ENCODE measurements at regions not wholly inside any gene's neighbourhood (a gene's known extent, or its start where the extent isn't known, plus 50 kb on each side); places are given as distances from the start of the nearest gene placed in this dataset.

DNA sequence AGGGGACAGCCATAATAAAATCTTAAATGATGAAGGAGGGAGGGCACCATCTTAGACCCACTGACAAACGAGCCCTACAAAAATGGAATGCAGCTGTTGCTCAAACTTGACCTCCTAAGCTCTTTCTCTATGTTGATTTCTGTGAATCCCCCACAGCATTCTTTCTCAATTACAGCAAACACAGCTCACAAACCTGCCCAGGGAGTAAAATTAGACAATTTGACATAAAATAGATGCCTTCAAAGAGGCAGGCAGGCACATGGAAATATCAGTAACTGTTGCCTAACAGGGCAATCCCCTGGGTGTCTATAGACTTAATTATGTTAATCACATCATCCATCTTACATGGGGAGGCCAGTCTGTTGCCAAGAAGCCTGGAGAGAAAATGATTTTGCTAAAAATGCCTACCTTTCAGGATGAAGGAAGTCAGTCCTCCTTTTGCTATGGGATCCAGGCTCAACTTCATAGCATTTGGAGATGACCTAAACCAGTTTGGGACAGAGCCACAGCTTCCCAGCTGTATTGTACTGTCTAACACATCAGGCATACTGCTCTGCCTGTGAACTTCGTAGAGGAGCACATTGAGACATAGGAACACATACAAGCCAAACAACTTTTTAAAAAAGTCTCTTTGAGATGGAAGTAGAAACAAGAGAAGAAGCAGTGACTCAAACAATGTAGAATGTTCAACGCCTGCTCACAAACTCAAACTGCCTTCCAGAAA is 1177.4 kb downstream of the SORCS1 start:
- 52 to 65% (median 63%) methylated on average over 3 of the region's 3 CpGs for WGBS, 5 donors
- H3K4me3 ChIP-seq, result no peak overlapping the region

GRCh38 chr10:105986486-105986885 is 1178.0 kb downstream of the SORCS1 start:
- no peaks in the 10 kb centered on the region for H3K9me3 ChIP-seq
- H3K4me3 ChIP-seq, result no peak overlapping the region
- no peaks in the 10 kb centered on the region for H3K27me3 ChIP-seq
- TF ChIP-seq POLR2AphosphoS5 (IDR thresholded peaks at IDR 0.05), result no peak
- no peak for TF ChIP-seq POLR2A (IDR thresholded peaks at IDR 0.05)
- no peak for TF ChIP-seq EP300 (IDR thresholded peaks at IDR 0.05)
- TF ChIP-seq, protein P1, sequence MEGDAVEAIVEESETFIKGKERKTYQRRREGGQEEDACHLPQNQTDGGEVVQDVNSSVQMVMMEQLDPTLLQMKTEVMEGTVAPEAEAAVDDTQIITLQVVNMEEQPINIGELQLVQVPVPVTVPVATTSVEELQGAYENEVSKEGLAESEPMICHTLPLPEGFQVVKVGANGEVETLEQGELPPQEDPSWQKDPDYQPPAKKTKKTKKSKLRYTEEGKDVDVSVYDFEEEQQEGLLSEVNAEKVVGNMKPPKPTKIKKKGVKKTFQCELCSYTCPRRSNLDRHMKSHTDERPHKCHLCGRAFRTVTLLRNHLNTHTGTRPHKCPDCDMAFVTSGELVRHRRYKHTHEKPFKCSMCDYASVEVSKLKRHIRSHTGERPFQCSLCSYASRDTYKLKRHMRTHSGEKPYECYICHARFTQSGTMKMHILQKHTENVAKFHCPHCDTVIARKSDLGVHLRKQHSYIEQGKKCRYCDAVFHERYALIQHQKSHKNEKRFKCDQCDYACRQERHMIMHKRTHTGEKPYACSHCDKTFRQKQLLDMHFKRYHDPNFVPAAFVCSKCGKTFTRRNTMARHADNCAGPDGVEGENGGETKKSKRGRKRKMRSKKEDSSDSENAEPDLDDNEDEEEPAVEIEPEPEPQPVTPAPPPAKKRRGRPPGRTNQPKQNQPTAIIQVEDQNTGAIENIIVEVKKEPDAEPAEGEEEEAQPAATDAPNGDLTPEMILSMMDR (IDR thresholded peaks at IDR 0.05), result no peak
- 65 to 75% (median 67%) methylated on average over 2 of the region's 2 CpGs for WGBS, 5 donors
- no peak overlapping the region for H3K27ac ChIP-seq
- intact Hi-C loops (cut with DNase I; ENCODE audit: low total_unique reads), result no loop called here
- H3K36me3 ChIP-seq, result no peaks in the 10 kb centered on the region
- no peak for DNase-seq
- H3K4me1 ChIP-seq, result peaks cover 0 to 4% (median 0%) of the 10 kb centered on the region in 4 donors

More for the DNA sequence above, 1177.4 kb downstream of the SORCS1 start:
- H3K27me3 ChIP-seq, result no peaks in the 10 kb centered on the region
- intact Hi-C loops (cut with DNase I; ENCODE audit: low total_unique reads), result no loop called here
- TF ChIP-seq POLR2A (IDR thresholded peaks at IDR 0.05) (no peak), POLR2AphosphoS5 (IDR thresholded peaks at IDR 0.05) (no peak)
- peak in 1 of 2 donors; percentile 74 for DNase-seq
- H3K9me3 ChIP-seq, result no peaks in the 10 kb centered on the region
- no peaks in the 10 kb centered on the region for H3K36me3 ChIP-seq
- H3K4me1 ChIP-seq, result peaks cover 0 to 4% (median 0%) of the 10 kb centered on the region in 4 donors
- no peak overlapping the region for H3K27ac ChIP-seq

DNA sequence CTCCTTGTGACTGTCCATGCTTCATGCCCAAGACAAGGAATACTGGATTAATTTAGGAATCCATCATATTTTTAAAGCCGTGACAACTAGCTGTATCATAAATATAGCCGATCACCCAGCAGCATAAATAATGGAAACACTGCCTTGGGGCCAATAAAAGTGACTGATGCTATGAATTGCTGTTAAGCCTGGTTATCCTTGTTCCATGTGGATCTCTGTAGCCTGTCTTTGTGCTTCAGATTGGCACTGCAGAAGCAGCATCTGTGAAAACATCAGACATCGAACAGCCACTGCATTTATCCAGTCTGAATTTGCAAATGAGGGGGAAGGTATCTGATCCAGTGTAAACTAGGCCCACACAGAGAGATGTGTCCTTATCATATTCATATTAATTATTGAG is 1181.8 kb downstream of the SORCS1 start:
- TF ChIP-seq, protein P1 (IDR thresholded peaks at IDR 0.05), result no peak
- TF ChIP-seq POLR2A (IDR thresholded peaks at IDR 0.05) (no peak), POLR2AphosphoS5 (IDR thresholded peaks at IDR 0.05) (no peak), EP300 (IDR thresholded peaks at IDR 0.05) (no peak)

DNA sequence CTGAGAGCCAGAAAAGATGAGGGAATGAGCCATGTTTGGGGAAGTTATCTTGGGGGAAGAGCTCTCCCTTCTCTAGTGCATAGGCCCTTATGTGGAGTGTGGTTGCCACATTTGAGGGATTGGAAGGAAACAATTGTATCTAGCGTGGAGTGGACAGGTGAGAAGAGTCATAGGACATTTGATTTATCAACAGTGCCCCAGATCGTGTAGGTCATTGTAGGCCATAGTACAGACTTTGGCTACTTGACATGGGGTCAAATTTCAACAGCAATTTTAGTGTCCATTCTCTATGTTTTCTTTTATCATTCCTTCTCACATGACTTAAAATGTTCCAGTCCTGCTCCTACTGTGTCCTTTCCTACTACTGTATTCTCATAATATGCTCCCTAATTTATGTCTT is 1182.8 kb downstream of the SORCS1 start:
- Histone ChIP-seq H3K4me1 (peaks cover 0 to 4% (median 0%) of the 10 kb centered on the region in 4 donors), H3K9me3 (no peaks in the 10 kb centered on the region), H3K36me3 (no peaks in the 10 kb centered on the region), H3K4me3 (no peak overlapping the region), H3K27me3 (no peaks in the 10 kb centered on the region), H3K27ac (no peak overlapping the region)
- WGBS, 5 donors, result 64 to 86% (median 70%) methylated on average over 2 of the region's 2 CpGs
- DNase-seq, result no peak
- TF ChIP-seq POLR2A (IDR thresholded peaks at IDR 0.05) (no peak), POLR2AphosphoS5 (IDR thresholded peaks at IDR 0.05) (no peak)
- intact Hi-C loops (cut with DNase I; ENCODE audit: low total_unique reads), result no loop called here

More for the DNA sequence above, 1181.8 kb downstream of the SORCS1 start:
- Histone ChIP-seq H3K4me1 (peaks cover 0 to 4% (median 0%) of the 10 kb centered on the region in 4 donors), H3K27ac (no peak overlapping the region), H3K4me3 (no peak overlapping the region), H3K9me3 (no peaks in the 10 kb centered on the region), H3K36me3 (no peaks in the 10 kb centered on the region), H3K27me3 (no peaks in the 10 kb centered on the region)
- DNase-seq, result no peak
- intact Hi-C loops (cut with DNase I; ENCODE audit: low total_unique reads), result no loop called here
- WGBS, 5 donors, result 78 to 86% (median 85%) methylated on average over 3 of the region's 3 CpGs

- H3K27ac ChIP-seq, result no peak overlapping the region
- no peaks in the 10 kb centered on the region for H3K27me3 ChIP-seq
- no peaks in the 10 kb centered on the region for H3K9me3 ChIP-seq
- 21 to 34% (median 24%) methylated on average over 7 of the region's 7 CpGs for WGBS, 5 donors
- peak; percentile 32 to 53 for DNase-seq
- intact Hi-C loops (cut with DNase I; ENCODE audit: low total_unique reads), result no loop called here
- TF ChIP-seq, protein P1 (IDR thresholded peaks at IDR 0.05), result peak in 5 of 7 experiments; percentile 38 to 68 (median 53)
- no peak for TF ChIP-seq EP300 (IDR thresholded peaks at IDR 0.05)
- H3K36me3 ChIP-seq, result no peaks in the 10 kb centered on the region
- peak overlapping the region in 2 of 4 donors; percentile 19 to 29 for H3K4me3 ChIP-seq
- H3K4me1 ChIP-seq, result peaks cover 0 to 15% (median 5%) of the 10 kb centered on the region in 4 donors
These were observed 1189.6 kb downstream of the SORCS1 start for GRCh38 chr10:105974803-105975456.
